OCI-LY3 (cell line): ENCODE measurements at regions not wholly inside any gene's neighbourhood (a gene's known extent, or its start where the extent isn't known, plus 50 kb on each side); places are given as distances from the start of the nearest gene placed in this dataset.

Experiments used
- H2AFZ ChIP-seq: fragments of 200-600, 300-600 bp; shearing (Covaris generic); 2 replicates; pipeline ENCODE4 v1.6.0; 2014; ENCODE audit warnings: antibody characterized with exemption, low read depth, low read length
- H3K27ac ChIP-seq: fragments of 200-600, 300-600 bp; sonication (generic); 2 replicates; pipeline ENCODE4 v1.5.1; 2014; ENCODE audit warnings: mild to moderate bottlenecking, low read length, moderate library complexity, mixed read lengths
- H3K27me3 ChIP-seq: fragments of 200-600, 300-600 bp; sonication (generic); 2 replicates; pipeline ENCODE4 v1.6.1; 2014; ENCODE audit warnings: low read depth, low read length, mixed read lengths
- H3K36me3 ChIP-seq: fragments of 200-600, 300-600 bp; sonication (generic); replicated peaks from 2 replicates; pipeline ENCODE3; 2014; ENCODE audit warnings: low read depth, low read length, mixed read lengths
- H3K4me1 ChIP-seq: fragments of 300-600, 200-600 bp; sonication (generic); 2 replicates; pipeline ENCODE4 v1.6.1; 2014; ENCODE audit warnings: low read length, mixed read lengths
- H3K4me2 ChIP-seq: fragments of 200-600, 300-600 bp; sonication (generic); 2 replicates; pipeline ENCODE4 v1.6.1; 2014; ENCODE audit warnings: low read length, mixed read lengths
- H3K4me3 ChIP-seq: fragments of 300-600, 200-600 bp; sonication (generic); 2 replicates; pipeline ENCODE4 v1.5.1; 2014; ENCODE audit warnings: antibody characterized with exemption, mild to moderate bottlenecking, low read length, moderate library complexity
- H3K79me2 ChIP-seq: fragments of 300-600, 200-600 bp; shearing (Covaris generic); 2 replicates; pipeline ENCODE4 v1.6.1; 2014; ENCODE audit warnings: mild to moderate bottlenecking, low read length, mixed read lengths
- H3K9ac ChIP-seq: fragments of 300-600, 200-600 bp; shearing (Covaris generic); 2 replicates; pipeline ENCODE4 v1.6.0; 2014; ENCODE audit warnings: mild to moderate bottlenecking, low read length, moderate library complexity
- H3K9me3 ChIP-seq: fragments of 200-600, 300-600 bp; shearing (Covaris generic); 2 replicates; pipeline ENCODE4 v1.6.1; 2014; ENCODE audit warnings: low read length, mixed read lengths; ENCODE audit not compliant: insufficient read depth
- H4K20me1 ChIP-seq: fragments of 200-600, 300-600 bp; sonication (generic); 2 replicates; pipeline ENCODE4 v1.6.1; 2016; ENCODE audit warnings: low read length, mixed read lengths; ENCODE audit not compliant: insufficient read depth
- CTCF ChIP-seq: fragments of 200-600, 300-600 bp; sonication (generic); IDR thresholded peaks from 2 replicates; pipeline ENCODE4 v1.5.1; 2014; ENCODE audit warnings: antibody characterized with exemption, low read length, low read depth
- EZH2phosphoT487 ChIP-seq: fragments of 200-600 bp; shearing (Covaris generic); IDR thresholded peaks from 2 replicates; pipeline ENCODE4 v1.6.1; 2018; ENCODE audit warnings: antibody characterized with exemption, mixed run types, low read depth

GRCh38 chr5:88045165-88045564 lies 223.5 kb downstream of the TMEM161B start:
- TF ChIP-seq EZH2phosphoT487 (no peak), CTCF (no peak)
- H4K20me1 ChIP-seq: no peaks in the 10 kb centered on the region
- H3K27ac ChIP-seq: no peak overlapping the region
- no peak overlapping the region for H3K4me2 ChIP-seq
- no peaks in the 10 kb centered on the region for H3K9me3 ChIP-seq
- H3K27me3 ChIP-seq: no peaks in the 10 kb centered on the region
- H3K4me1 ChIP-seq: no peaks in the 10 kb centered on the region
- H3K4me3 ChIP-seq: no peak overlapping the region
- no peaks in the 10 kb centered on the region for H3K36me3 ChIP-seq
- no peak overlapping the region for H3K9ac ChIP-seq
- no peaks in the 10 kb centered on the region for H3K79me2 ChIP-seq
- H2AFZ ChIP-seq: no peak overlapping the region

DNA sequence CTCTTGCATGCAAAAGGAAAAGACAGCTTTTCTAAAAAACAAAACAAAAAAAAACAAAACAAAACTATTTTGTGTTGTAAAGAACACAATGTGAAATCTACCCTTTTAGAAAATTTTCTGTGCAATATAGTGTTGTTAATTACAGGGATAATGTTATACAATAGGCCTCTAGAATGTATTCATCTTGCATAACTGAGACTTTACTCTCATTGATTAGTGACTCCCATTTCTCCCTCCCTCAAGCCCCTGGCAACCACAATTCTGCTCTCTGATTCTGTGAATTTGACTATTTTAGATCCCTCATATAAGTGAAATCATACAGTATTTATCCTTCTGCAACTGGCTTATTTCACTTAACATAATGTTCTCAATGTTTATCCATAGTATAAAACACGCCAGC lies 234.1 kb downstream of the TMEM161B start:
- Histone ChIP-seq H3K27me3 (no peaks in the 10 kb centered on the region), H4K20me1 (no peaks in the 10 kb centered on the region), H3K36me3 (no peaks in the 10 kb centered on the region), H3K4me2 (no peak overlapping the region), H3K27ac (no peak overlapping the region), H3K9ac (no peak overlapping the region), H3K79me2 (no peaks in the 10 kb centered on the region), H2AFZ (no peak overlapping the region), H3K4me3 (no peak overlapping the region), H3K9me3 (no peaks in the 10 kb centered on the region), H3K4me1 (no peaks in the 10 kb centered on the region)
- TF ChIP-seq CTCF: no peak
- no peak for TF ChIP-seq EZH2phosphoT487

DNA sequence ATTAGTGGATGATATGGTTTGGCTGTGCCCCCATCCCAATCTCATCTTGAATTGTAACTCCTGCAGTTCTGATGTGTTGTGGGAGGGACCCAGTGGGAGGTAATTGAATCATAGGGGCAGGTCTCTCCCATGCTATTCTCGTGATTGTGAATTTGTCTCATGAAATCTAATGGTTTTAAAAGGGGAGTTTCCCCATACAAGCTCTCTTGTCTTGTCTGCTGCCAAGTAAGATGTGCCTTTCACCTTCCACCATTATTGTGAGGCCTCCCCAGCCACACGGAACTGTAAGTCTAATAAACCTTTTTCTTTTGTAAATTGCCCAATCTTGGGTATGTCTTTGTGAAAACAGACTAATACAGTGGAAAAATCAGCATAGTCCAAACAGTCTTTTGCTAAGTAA lies 235.5 kb downstream of the TMEM161B start:
- Histone ChIP-seq H3K9me3 (no peaks in the 10 kb centered on the region), H3K4me3 (no peak overlapping the region), H3K9ac (no peak overlapping the region), H2AFZ (no peak overlapping the region), H3K27me3 (no peaks in the 10 kb centered on the region), H3K4me1 (no peaks in the 10 kb centered on the region), H4K20me1 (no peaks in the 10 kb centered on the region), H3K27ac (no peak overlapping the region), H3K36me3 (no peaks in the 10 kb centered on the region), H3K79me2 (no peaks in the 10 kb centered on the region), H3K4me2 (no peak overlapping the region)
- TF ChIP-seq EZH2phosphoT487 (no peak), CTCF (no peak)

DNA sequence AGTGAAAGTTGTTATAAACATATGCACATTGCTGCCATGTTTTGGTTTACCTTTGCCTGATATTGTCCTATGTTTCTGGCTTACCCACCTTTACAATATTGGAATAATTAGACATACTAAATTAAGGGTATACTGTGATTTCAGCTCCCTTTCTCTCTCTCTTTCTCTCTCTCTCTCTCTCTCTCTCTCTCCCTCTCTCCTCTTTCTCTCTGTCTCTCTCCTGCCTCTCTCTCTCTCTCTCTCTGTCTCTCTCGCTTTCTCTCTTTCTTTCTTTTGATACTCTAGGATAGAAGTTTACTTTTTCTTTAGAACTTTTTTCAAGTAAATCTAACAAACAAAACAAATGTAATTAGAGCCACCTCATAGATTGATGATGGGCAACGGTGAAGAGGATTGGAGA lies 239.6 kb downstream of the TMEM161B start:
- no peaks in the 10 kb centered on the region for H3K36me3 ChIP-seq
- H3K79me2 ChIP-seq: no peaks in the 10 kb centered on the region
- no peak overlapping the region for H3K4me3 ChIP-seq
- no peaks in the 10 kb centered on the region for H3K9me3 ChIP-seq
- H3K4me1 ChIP-seq: peaks cover 6% of the 10 kb centered on the region; the same call in 1 of the 2 replicates
- H2AFZ ChIP-seq: no peak overlapping the region
- H3K9ac ChIP-seq: no peak overlapping the region
- TF ChIP-seq EZH2phosphoT487: no peak
- no peak for TF ChIP-seq CTCF
- H3K27me3 ChIP-seq: no peaks in the 10 kb centered on the region
- H3K27ac ChIP-seq: no peak overlapping the region
- H4K20me1 ChIP-seq: no peaks in the 10 kb centered on the region
- H3K4me2 ChIP-seq: no peak overlapping the region
